Body of pancreas (tissue), 4 donors: ENCODE measurements at regions not wholly inside any gene's neighbourhood (a gene's known extent, or its start where the extent isn't known, plus 50 kb on each side); places are given as distances from the start of the nearest gene placed in this dataset.

Experiments used
- CTCF ChIP-seq, 7 experiments: fragments of 450-650 bp in 4 of 7; fragments of 200-600 bp in 3 of 7; sonication (generic) in 3 of 7; IDR thresholded peaks; one replicate each; pipeline ENCODE4 v1.5.1; 2016 to 2019; ENCODE audit warnings: antibody characterized with exemption in 7 of 7
- POLR2A ChIP-seq, 3 donors: fragments of 450-650 bp; IDR thresholded peaks; one replicate each; pipeline ENCODE4 v1.6.1; 2016; ENCODE audit warnings: antibody characterized with exemption in 3 of 3, mild to moderate bottlenecking in 2 of 3

- TF ChIP-seq POLR2A (IDR thresholded peaks at IDR 0.05) (no peak), CTCF (IDR thresholded peaks at IDR 0.05) (no peak)
Observed at GRCh38 chr20:40803381-40803780, 114.3 kb upstream of the MAFB start.
